OCI-LY7 (cell line): ENCODE measurements at regions not wholly inside any gene's neighbourhood (a gene's known extent, or its start where the extent isn't known, plus 50 kb on each side); places are given as distances from the start of the nearest gene placed in this dataset.

Experiments
- BruUV-seq: library from RNA; stranded (reverse); fragments of 400-500 nt; replicated peaks from 2 replicates; lab custom pipeline; 2021; lab: Mats Ljungman, UMichigan
- CTCF ChIA-PET: fragments of 300-600 bp; sonication (Branson Sonifier 250); formaldehyde crosslinking; loops from one replicate; lab custom pipeline; 2022; ENCODE audit warnings: antibody characterized with exemption; ENCODE audit not compliant: unreplicated experiment; lab: Charles Lee
- POLR2A ChIA-PET: fragments of 300-600 bp; sonication (Branson Sonifier 250); formaldehyde crosslinking; loops from one replicate; lab custom pipeline; 2022; ENCODE audit warnings: antibody characterized with exemption; lab: Charles Lee
- DNase-seq: peaks from one replicate; pipeline ENCODE4 v3.0.0-alpha.2; 2015; ENCODE audit warnings: low spot score
- H2AFZ ChIP-seq: fragments of 200-600 bp; sonication (generic), shearing (Covaris generic); 2 replicates; pipeline ENCODE4 v1.6.1; 2014; ENCODE audit warnings: mild to moderate bottlenecking, antibody characterized with exemption, low read length, moderate library complexity
- H3K27ac ChIP-seq: fragments of 200-600 bp; sonication (generic); 2 replicates; pipeline ENCODE4 v1.5.1; 2014; ENCODE audit warnings: mixed run types, low read depth, mild to moderate bottlenecking, moderate library complexity, low read length, inconsistent platforms; ENCODE audit not compliant: poor library complexity, severe bottlenecking
- H3K36me3 ChIP-seq: fragments of 200-600 bp; sonication (generic); 2 replicates; pipeline ENCODE4 v1.6.1; 2014; ENCODE audit warnings: mild to moderate bottlenecking, antibody characterized with exemption, low read length, moderate library complexity, mixed read lengths; ENCODE audit not compliant: insufficient read depth
- H3K4me1 ChIP-seq: fragments of 200-600 bp; sonication (generic); 2 replicates; pipeline ENCODE4 v1.5.1; 2014; ENCODE audit warnings: mild to moderate bottlenecking, low read length; ENCODE audit not compliant: insufficient read depth, poor library complexity, severe bottlenecking
- H3K4me2 ChIP-seq: fragments of 200-600 bp; sonication (generic); 2 replicates; pipeline ENCODE4 v1.6.1; 2014; ENCODE audit warnings: mild to moderate bottlenecking, low read length
- H3K4me3 ChIP-seq: fragments of 200-600 bp; sonication (generic); 2 replicates; pipeline ENCODE4 v1.5.1; 2014; ENCODE audit warnings: mild to moderate bottlenecking, low read depth, low read length; ENCODE audit not compliant: poor library complexity, severe bottlenecking
- H3K79me2 ChIP-seq: fragments of 200-600 bp; sonication (generic); 2 replicates; pipeline ENCODE4 v1.6.1; 2016; ENCODE audit warnings: low read depth, mild to moderate bottlenecking, low read length, moderate library complexity, mixed read lengths; ENCODE audit not compliant: insufficient read depth
- H3K9me2 ChIP-seq: fragments of 200-600 bp; sonication (generic); 2 replicates; pipeline ENCODE4 v1.6.1; 2016; ENCODE audit warnings: mild to moderate bottlenecking, low read length, mixed read lengths; ENCODE audit not compliant: insufficient read depth
- H3K9me3 ChIP-seq: fragments of 200-600 bp; sonication (generic); 2 replicates; pipeline ENCODE4 v1.6.1; 2014; ENCODE audit warnings: mild to moderate bottlenecking, mixed run types, low read length, mixed read lengths
- H4K20me1 ChIP-seq: fragments of 200-600 bp; sonication (generic); 2 replicates; pipeline ENCODE4 v1.6.1; 2014; ENCODE audit warnings: mild to moderate bottlenecking, antibody characterized with exemption, low read length, moderate library complexity, mixed read lengths; ENCODE audit not compliant: insufficient read depth
- CTCF ChIP-seq: fragments of 200-600 bp; sonication (generic); conservative IDR thresholded peaks from 2 replicates; pipeline ENCODE4 v1.5.1; 2014; ENCODE audit warnings: mild to moderate bottlenecking, antibody characterized with exemption, low read length, moderate library complexity, mixed read lengths
- EZH2phosphoT487 ChIP-seq: fragments of 200-600 bp; sonication (generic); IDR thresholded peaks from 2 replicates; pipeline ENCODE4 v1.6.1; 2018; ENCODE audit warnings: low read depth, borderline replicate concordance, mild to moderate bottlenecking, mixed run types, antibody characterized with exemption, low read length, moderate library complexity, mixed read lengths
- intact Hi-C: fragments of 100-400 bp; cut with micrococcal nuclease; formaldehyde crosslinking; loops from one replicate; pipeline ENCODE4 v1.10.0; 2022; ENCODE audit not compliant: unreplicated experiment

GRCh38 chr2:16357188-16357587 lies 308.4 kb downstream of the CYRIA start:
- no peaks in the 10 kb centered on the region for H3K4me1 ChIP-seq
- H2AFZ ChIP-seq: no peak overlapping the region
- H3K27ac ChIP-seq: no peak overlapping the region
- no peaks in the 10 kb centered on the region for H3K36me3 ChIP-seq
- H3K9me2 ChIP-seq: no peaks in the 10 kb centered on the region
- POLR2A ChIA-PET: interaction anchor here (1.0 kb wide), 1 partner anchor 9 kb away, joined by 4 read pairs; no protein-coding TSS in a partner anchor
- CTCF ChIA-PET: no interaction called here
- no TSS peak for BruUV-seq
- DNase-seq: no peak
- H3K79me2 ChIP-seq: no peaks in the 10 kb centered on the region
- H3K4me3 ChIP-seq: no peak overlapping the region
- H4K20me1 ChIP-seq: no peaks in the 10 kb centered on the region
- TF ChIP-seq CTCF (no peak), EZH2phosphoT487 (no peak)
- H3K9me3 ChIP-seq: peaks cover 5% of the 10 kb centered on the region; the same call in 1 of the 2 replicates
- intact Hi-C loops: no loop called here
- H3K4me2 ChIP-seq: no peak overlapping the region

- no peaks in the 10 kb centered on the region for H3K9me3 ChIP-seq
- H3K36me3 ChIP-seq: no peaks in the 10 kb centered on the region
- intact Hi-C loops: no loop called here
- POLR2A ChIA-PET: no interaction called here
- H4K20me1 ChIP-seq: no peaks in the 10 kb centered on the region
- no TSS peak for BruUV-seq
- CTCF ChIA-PET: no interaction called here
- no peaks in the 10 kb centered on the region for H3K4me1 ChIP-seq
- DNase-seq: no peak
- H3K27ac ChIP-seq: no peak overlapping the region
- H3K9me2 ChIP-seq: no peaks in the 10 kb centered on the region
- TF ChIP-seq CTCF (no peak), EZH2phosphoT487 (no peak)
- no peak overlapping the region for H3K4me3 ChIP-seq
- H2AFZ ChIP-seq: no peak overlapping the region
- H3K79me2 ChIP-seq: no peaks in the 10 kb centered on the region
- H3K4me2 ChIP-seq: no peak overlapping the region
These were observed 314.1 kb downstream of the CYRIA start for GRCh38 chr2:16351541-16351940.

GRCh38 chr2:16351137-16351536 lies 314.5 kb downstream of the CYRIA start:
- no TSS peak for BruUV-seq

More at GRCh38 chr2:16351137-16351536, 314.5 kb downstream of the CYRIA start:
- CTCF ChIA-PET: no interaction called here
- Histone ChIP-seq H3K9me3 (no peaks in the 10 kb centered on the region), H2AFZ (no peak overlapping the region), H3K79me2 (no peaks in the 10 kb centered on the region), H3K36me3 (no peaks in the 10 kb centered on the region), H3K4me1 (no peaks in the 10 kb centered on the region), H3K27ac (no peak overlapping the region), H3K4me3 (no peak overlapping the region), H3K9me2 (no peaks in the 10 kb centered on the region), H4K20me1 (no peaks in the 10 kb centered on the region), H3K4me2 (no peak overlapping the region)
- TF ChIP-seq EZH2phosphoT487 (no peak), CTCF (no peak)
- intact Hi-C loops: no loop called here
- DNase-seq: no peak
- POLR2A ChIA-PET: no interaction called here
